ENCODE measurements at regions not wholly inside any gene's neighbourhood (a gene's known extent, or its start where the extent isn't known, plus 50 kb on each side); places are given as distances from the start of the nearest gene placed in this dataset.

DNA sequence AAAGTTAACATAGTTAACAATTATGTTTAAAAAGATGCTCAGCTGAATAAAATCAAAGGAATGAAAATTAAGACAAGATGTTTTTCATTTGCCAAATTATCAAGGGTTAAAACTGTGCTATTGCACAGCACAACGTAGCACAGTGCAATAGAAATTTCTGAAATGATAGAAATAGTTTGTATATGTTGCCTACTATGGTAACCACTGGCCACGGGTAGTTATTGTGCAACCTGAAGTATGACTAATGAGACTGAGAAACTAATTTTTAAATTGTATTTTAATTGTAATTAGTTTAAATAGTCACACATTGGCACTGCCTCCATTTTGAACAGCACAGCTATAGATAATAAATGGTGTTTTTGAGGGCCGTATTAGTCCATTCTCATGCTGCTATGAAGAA, 343.1 kb upstream of the FAM241A start:
- Mint-ChIP-seq H3K4me1 (ENCODE audit: low read depth, unreplicated experiment) (no peaks in the 10 kb centered on the region), H3K27ac (ENCODE audit: unreplicated experiment) (no peak overlapping the region), H3K9me3 (ENCODE audit: unreplicated experiment) (no peaks in the 10 kb centered on the region), H3K27me3 (ENCODE audit: insufficient read depth, unreplicated experiment) (peaks cover 4% of the 10 kb centered on the region), H3K36me3 (ENCODE audit: insufficient read depth, unreplicated experiment) (no peaks in the 10 kb centered on the region), H3K4me3 (ENCODE audit: unreplicated experiment) (no peak overlapping the region)
- BruUV-seq (replicated peaks): no TSS peak
- TF ChIP-seq, protein P1, sequence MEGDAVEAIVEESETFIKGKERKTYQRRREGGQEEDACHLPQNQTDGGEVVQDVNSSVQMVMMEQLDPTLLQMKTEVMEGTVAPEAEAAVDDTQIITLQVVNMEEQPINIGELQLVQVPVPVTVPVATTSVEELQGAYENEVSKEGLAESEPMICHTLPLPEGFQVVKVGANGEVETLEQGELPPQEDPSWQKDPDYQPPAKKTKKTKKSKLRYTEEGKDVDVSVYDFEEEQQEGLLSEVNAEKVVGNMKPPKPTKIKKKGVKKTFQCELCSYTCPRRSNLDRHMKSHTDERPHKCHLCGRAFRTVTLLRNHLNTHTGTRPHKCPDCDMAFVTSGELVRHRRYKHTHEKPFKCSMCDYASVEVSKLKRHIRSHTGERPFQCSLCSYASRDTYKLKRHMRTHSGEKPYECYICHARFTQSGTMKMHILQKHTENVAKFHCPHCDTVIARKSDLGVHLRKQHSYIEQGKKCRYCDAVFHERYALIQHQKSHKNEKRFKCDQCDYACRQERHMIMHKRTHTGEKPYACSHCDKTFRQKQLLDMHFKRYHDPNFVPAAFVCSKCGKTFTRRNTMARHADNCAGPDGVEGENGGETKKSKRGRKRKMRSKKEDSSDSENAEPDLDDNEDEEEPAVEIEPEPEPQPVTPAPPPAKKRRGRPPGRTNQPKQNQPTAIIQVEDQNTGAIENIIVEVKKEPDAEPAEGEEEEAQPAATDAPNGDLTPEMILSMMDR (IDR thresholded peaks at IDR 0.05; ENCODE audit: insufficient read depth in 1 of 2, low read depth in 1 of 2, low read length in 1 of 2, severe bottlenecking in 1 of 2, unreplicated experiment in 1 of 2): no peak
- intact Hi-C loops (cut with micrococcal nuclease; ENCODE audit: unreplicated experiment): no loop called here
- H3K36me3 ChIP-seq (ENCODE audit: control insufficient read depth, insufficient read depth, low read length): no peaks in the 10 kb centered on the region
- ChIA-PET CTCF (no interaction called here), POLR2A (no interaction called here)
- H3K27me3 ChIP-seq (replicated peaks; ENCODE audit: control insufficient read depth, insufficient read depth, low read length): no peaks in the 10 kb centered on the region
- H3K9me3 ChIP-seq: no peaks in the 10 kb centered on the region
- DNase-seq: no peak
- no peak overlapping the region for H3K4me3 ChIP-seq (ENCODE audit: low read depth, low read length)
- peaks cover 5% of the 10 kb centered on the region; the same call in 1 of the 2 replicates for H3K4me1 ChIP-seq

DNA sequence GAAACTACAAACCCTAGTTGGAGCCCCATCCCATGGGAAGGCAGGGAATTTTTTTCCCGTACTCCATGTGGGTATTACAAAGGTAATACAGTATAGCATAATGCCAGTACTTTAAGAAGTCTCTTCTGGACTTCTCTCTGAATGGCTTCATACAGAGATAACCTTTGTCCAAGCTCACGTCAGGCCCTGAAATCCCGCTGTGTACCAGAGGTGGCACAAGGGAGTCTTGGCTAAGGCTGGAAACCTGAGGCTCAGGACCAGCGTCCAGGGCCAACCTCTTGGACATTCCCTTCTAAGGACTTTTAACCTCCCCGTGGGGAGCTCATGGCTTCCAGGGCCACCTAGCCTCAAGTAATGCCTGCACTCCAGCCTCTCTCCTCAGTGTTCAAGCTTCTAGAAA, 338.9 kb upstream of the FAM241A start:
- Mint-ChIP-seq H3K9me3 (ENCODE audit: unreplicated experiment) (no peaks in the 10 kb centered on the region), H3K4me3 (ENCODE audit: unreplicated experiment) (no peak overlapping the region)

DNA sequence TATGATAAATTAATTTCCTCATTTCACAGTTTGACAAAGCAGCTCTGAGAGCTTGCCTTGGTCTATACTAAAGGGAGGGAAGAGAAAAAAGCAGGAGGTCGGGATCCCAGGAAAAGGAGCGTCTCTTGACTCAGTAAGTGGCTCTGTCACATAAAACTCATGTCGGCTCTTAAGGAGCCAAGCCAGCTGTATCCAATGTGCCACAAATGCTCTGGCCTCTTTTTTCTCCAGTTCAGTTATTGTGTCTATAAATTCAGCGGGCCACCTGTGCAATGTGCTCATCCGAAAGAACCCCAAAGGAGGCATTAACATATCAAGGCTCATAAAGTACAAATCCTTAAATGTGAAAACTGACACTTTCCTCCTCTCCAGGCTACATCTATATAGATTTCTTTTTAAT, 337.7 kb upstream of the FAM241A start:
- ChIA-PET CTCF (no interaction called here), POLR2A (no interaction called here)
- intact Hi-C loops (cut with micrococcal nuclease; ENCODE audit: unreplicated experiment): no loop called here
- H3K36me3 ChIP-seq (ENCODE audit: control insufficient read depth, insufficient read depth, low read length): no peaks in the 10 kb centered on the region
- H3K4me1 ChIP-seq: no peaks in the 10 kb centered on the region
- TF ChIP-seq, protein P1 (IDR thresholded peaks at IDR 0.05; ENCODE audit: insufficient read depth in 1 of 2, low read depth in 1 of 2, low read length in 1 of 2, severe bottlenecking in 1 of 2, unreplicated experiment in 1 of 2): no peak
- Mint-ChIP-seq H3K4me3 (ENCODE audit: unreplicated experiment) (no peak overlapping the region), H3K27me3 (ENCODE audit: insufficient read depth, unreplicated experiment) (peaks cover 3% of the 10 kb centered on the region), H3K9me3 (ENCODE audit: unreplicated experiment) (no peaks in the 10 kb centered on the region), H3K36me3 (ENCODE audit: insufficient read depth, unreplicated experiment) (no peaks in the 10 kb centered on the region), H3K4me1 (ENCODE audit: low read depth, unreplicated experiment) (no peaks in the 10 kb centered on the region), H3K27ac (ENCODE audit: unreplicated experiment) (no peak overlapping the region)
- no peak for DNase-seq
- no peaks in the 10 kb centered on the region for H3K9me3 ChIP-seq
- H3K27me3 ChIP-seq (replicated peaks; ENCODE audit: control insufficient read depth, insufficient read depth, low read length): no peaks in the 10 kb centered on the region
- no peak overlapping the region for H3K4me3 ChIP-seq (ENCODE audit: low read depth, low read length)
- no TSS peak for BruUV-seq (replicated peaks)

More for the DNA sequence above, 338.9 kb upstream of the FAM241A start:
- H3K9me3 ChIP-seq: no peaks in the 10 kb centered on the region
- TF ChIP-seq, protein P1 (IDR thresholded peaks at IDR 0.05; ENCODE audit: insufficient read depth in 1 of 2, low read depth in 1 of 2, low read length in 1 of 2, severe bottlenecking in 1 of 2, unreplicated experiment in 1 of 2): peak; percentile 36 to 37
- peak; percentile 46 to 61 for DNase-seq
- POLR2A ChIA-PET: no interaction called here
- CTCF ChIA-PET: no interaction called here
- no peak overlapping the region for H3K4me3 ChIP-seq (ENCODE audit: low read depth, low read length)
- Mint-ChIP-seq H3K4me1 (ENCODE audit: low read depth, unreplicated experiment) (no peaks in the 10 kb centered on the region), H3K27ac (ENCODE audit: unreplicated experiment) (no peak overlapping the region), H3K27me3 (ENCODE audit: insufficient read depth, unreplicated experiment) (peaks cover 3% of the 10 kb centered on the region), H3K36me3 (ENCODE audit: insufficient read depth, unreplicated experiment) (no peaks in the 10 kb centered on the region)
- intact Hi-C loops (cut with micrococcal nuclease; ENCODE audit: unreplicated experiment): no loop called here
- no TSS peak for BruUV-seq (replicated peaks)
- no peaks in the 10 kb centered on the region for H3K36me3 ChIP-seq (ENCODE audit: control insufficient read depth, insufficient read depth, low read length)
- H3K4me1 ChIP-seq: no peaks in the 10 kb centered on the region
- H3K27me3 ChIP-seq (replicated peaks; ENCODE audit: control insufficient read depth, insufficient read depth, low read length): no peaks in the 10 kb centered on the region
